SK-N-SH (cell line): ENCODE measurements at regions not wholly inside any gene's neighbourhood (a gene's known extent, or its start where the extent isn't known, plus 50 kb on each side); places are given as distances from the start of the nearest gene placed in this dataset.
"Not testable (repeated sequence)": the region's sequence is repeated elsewhere in the genome, so short reads cannot be mapped to it uniquely, and the experiment has no call there.

Source experiments
- CTCF ChIP-seq: fragments of 200-600 bp; sonication (generic); IDR thresholded peaks from 2 replicates; pipeline ENCODE4 v1.6.1; 2017; ENCODE audit warnings: antibody characterized with exemption, mild to moderate bottlenecking, moderate library complexity
- EZH2phosphoT487 ChIP-seq: fragments of 200-600 bp; sonication (generic); IDR thresholded peaks from 2 replicates; pipeline ENCODE4 v1.6.1; 2017; ENCODE audit warnings: low read depth, mixed run types, mild to moderate bottlenecking, antibody characterized with exemption, moderate library complexity, borderline replicate concordance
- FOXM1 ChIP-seq: IDR thresholded peaks from 2 replicates; pipeline ENCODE4 v1.4.0; 2012; ENCODE audit warnings: low read depth, mild to moderate bottlenecking
- GATA2 ChIP-seq: sonication (generic); formaldehyde crosslinking; IDR thresholded peaks from 2 replicates; pipeline ENCODE4 v1.5.0; 2020; ENCODE audit warnings: mild to moderate bottlenecking, missing genetic modification reagents
- MAX ChIP-seq: IDR thresholded peaks from 2 replicates; pipeline ENCODE4 v1.4.0; 2012; ENCODE audit warnings: low read depth
- NRF1 ChIP-seq: IDR thresholded peaks from 2 replicates; pipeline ENCODE4 v1.6.1; 2012; ENCODE audit warnings: low read depth, mild to moderate bottlenecking, low read length
- PBX3 ChIP-seq: IDR thresholded peaks from 2 replicates; pipeline ENCODE4; 2012
- POLR2AphosphoS5 ChIP-seq: IDR thresholded peaks from 2 replicates; pipeline ENCODE4 v1.6.1; 2012; ENCODE audit warnings: low read depth, low read length
- REST ChIP-seq: IDR thresholded peaks from 2 replicates; pipeline ENCODE4 v1.6.1; 2012; ENCODE audit warnings: mild to moderate bottlenecking, low read depth, low read length, moderate library complexity
- RXRA ChIP-seq: IDR thresholded peaks from 2 replicates; pipeline ENCODE4 v1.4.0; 2012; ENCODE audit warnings: low read depth, mild to moderate bottlenecking, borderline replicate concordance
- SIN3A ChIP-seq: IDR thresholded peaks from 2 replicates; pipeline ENCODE4 v1.6.1; 2012; ENCODE audit warnings: low read depth, mild to moderate bottlenecking, low read length, moderate library complexity, borderline replicate concordance
- TAF1 ChIP-seq: IDR thresholded peaks from 2 replicates; pipeline ENCODE4 v1.6.1; 2012; ENCODE audit warnings: low read depth, mild to moderate bottlenecking, low read length, moderate library complexity, borderline replicate concordance
- YY1 ChIP-seq: IDR thresholded peaks from 2 replicates; pipeline ENCODE4 v1.4.0; 2012; ENCODE audit warnings: low read depth, mild to moderate bottlenecking
- ZBTB33 ChIP-seq: IDR thresholded peaks from 2 replicates; pipeline ENCODE4 v1.4.0; 2012; ENCODE audit warnings: low read depth, borderline replicate concordance

GRCh38 chr2:13443554-13444261 is 727.0 kb downstream of the TRIB2 start:
- TF ChIP-seq TAF1, CTCF, RXRA, NRF1, MAX, ZBTB33, PBX3, REST, SIN3A, YY1, FOXM1, EZH2phosphoT487, POLR2AphosphoS5: not testable (repeated sequence)
- TF ChIP-seq GATA2 (CRISPR knock-in tag): peak; percentile 22; the same call in 1 of the 2 replicates
